ENCODE measurements at regions not wholly inside any gene's neighbourhood (a gene's known extent, or its start where the extent isn't known, plus 50 kb on each side); places are given as distances from the start of the nearest gene placed in this dataset.

DNA sequence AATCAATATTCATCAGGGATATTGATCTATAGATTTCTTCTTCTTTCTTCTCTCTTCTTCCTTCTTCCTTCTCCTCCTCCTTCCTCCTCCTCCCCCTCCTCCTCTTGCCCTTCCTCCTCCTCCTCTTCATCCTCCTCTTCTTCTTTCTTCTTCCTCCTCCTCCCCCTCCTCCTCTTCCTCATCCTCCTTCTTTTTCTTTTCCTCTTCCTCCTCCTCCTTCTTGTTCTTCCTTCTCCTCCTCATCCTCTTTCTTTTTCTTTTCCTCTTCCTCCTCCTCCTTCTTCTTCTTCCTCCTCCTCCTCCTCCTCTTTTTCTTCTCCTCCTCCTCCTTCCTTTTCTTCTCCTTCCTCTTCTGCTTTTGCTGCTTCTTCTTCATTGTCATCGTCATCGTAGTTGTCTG is 52.4 kb upstream of the SERINC1 start:
- no peak for DNase-seq

DNA sequence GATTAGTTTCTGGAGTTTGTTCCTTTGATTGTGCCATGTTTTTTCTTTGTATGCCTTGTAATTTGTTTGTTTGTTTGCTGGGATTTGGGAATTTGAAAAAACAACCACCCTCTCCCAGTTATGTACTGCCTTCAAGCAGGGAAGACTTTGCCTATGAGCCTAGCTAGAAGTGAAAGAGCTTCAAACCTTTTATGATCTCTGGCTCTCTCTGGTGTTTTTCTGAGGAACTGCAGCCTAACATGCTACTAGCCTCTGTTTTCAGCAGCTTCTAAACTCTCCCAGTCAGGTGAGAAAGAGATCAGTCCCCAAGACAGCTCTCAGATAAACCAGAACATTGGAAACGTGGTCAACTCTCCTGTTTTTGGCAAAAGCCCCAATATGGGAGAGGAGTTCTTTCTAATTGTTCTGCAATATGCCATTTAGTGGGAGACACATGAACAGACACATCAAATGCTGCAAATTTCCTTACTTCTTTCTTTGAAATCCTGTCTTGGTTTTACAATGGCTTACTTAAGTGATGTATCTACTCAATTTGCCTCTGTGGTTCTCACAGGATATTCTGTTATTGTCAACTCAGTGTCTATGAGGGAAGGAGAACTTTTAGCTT is 58.9 kb upstream of the SERINC1 start:
- peak; percentile 88 for DNase-seq

GRCh38 chr6:122548281-122548680 is 61.9 kb upstream of the PKIB start:
- peak; percentile 84 for DNase-seq

GRCh38 chr6:122548820-122549219 is 61.4 kb upstream of the PKIB start:
- DNase-seq: peak; percentile 22

DNA sequence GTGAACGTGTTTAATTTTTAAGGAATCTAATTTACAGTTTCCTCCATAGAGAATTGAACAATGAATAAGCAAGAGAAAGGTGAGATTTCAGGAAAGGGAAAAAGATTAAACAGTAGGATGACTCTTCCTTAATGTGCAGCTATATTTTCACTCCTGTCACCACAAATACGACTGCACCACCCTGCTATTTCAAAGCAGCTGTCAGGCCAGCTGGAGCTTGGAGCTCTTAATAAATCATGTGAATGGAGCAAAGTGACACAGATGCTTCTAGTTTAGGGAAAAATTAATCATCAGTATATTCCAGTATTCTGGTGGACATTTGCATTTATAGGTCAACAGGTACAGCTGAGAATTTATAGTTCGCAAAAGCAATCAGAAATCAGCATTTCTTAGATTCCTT is 56.5 kb upstream of the PKIB start:
- DNase-seq: peak; percentile 88

DNA sequence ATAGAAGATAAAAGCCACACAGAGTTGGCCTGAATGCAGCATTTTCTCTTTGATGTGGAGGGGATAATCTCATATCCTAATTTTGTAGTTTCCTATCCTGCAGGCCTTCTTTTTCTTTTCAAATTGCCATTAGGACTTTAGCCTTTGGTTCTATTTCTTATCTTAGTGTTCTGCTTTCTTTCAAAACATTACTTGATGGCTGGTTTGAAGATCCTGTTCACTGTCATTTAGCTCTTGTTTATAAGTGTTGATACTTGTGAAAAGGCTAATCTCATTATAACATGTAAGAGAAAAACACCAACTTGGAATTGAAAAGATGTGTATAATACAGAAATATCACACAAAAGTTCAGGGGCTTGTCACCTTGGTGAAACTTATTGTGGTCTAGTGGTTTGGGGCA is 54.6 kb upstream of the PKIB start:
- DNase-seq: no peak

DNA sequence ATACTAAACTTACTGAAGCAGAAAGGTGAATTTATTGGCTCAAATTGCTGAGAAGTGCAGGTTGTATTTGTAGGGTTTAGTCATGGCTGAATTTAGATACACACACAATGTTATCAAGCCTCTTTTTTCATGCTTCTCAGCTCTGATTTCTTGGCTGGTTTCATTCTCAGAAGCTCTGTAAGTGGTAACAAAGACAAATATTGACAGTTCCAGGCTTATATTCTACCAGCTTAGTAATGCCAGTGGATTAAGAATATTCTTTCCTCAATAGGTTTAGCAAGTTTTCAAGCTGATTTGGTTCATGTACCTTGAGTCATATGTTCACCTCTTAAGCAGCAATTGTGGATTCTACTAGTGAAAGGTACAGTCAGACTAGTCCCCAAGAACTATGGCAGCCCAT is 52.1 kb upstream of the PKIB start:
- DNase-seq: no peak
